Astrocyte (in vitro differentiated cells and primary cell): ENCODE measurements at regions not wholly inside any gene's neighbourhood (a gene's known extent, or its start where the extent isn't known, plus 50 kb on each side); places are given as distances from the start of the nearest gene placed in this dataset.

ENCODE experiments used
- DNase-seq: peaks from one replicate; pipeline ENCODE4 v3.0.0-alpha.2; 2010; ENCODE audit warnings: low read depth
- FAIRE-seq: peaks from 2 replicates; lab custom pipeline; 2011; peaks lifted over from hg19 to GRCh38; lab: Jason Lieb, UNC
- H2AFZ ChIP-seq: 2 replicates; pipeline ENCODE4 v1.6.0; 2012; ENCODE audit warnings: low read depth, low read length, inconsistent platforms
- H3K27ac ChIP-seq: 2 replicates; pipeline ENCODE4 v1.5.1; 2011; ENCODE audit warnings: low read depth, low read length, inconsistent platforms
- H3K27me3 ChIP-seq: 2 replicates; pipeline ENCODE4 v1.6.0; 2011; ENCODE audit warnings: low read length, inconsistent platforms; ENCODE audit not compliant: insufficient read depth
- H3K36me3 ChIP-seq: 2 replicates; pipeline ENCODE4 v1.5.1; 2011; ENCODE audit warnings: low read length, inconsistent platforms; ENCODE audit not compliant: insufficient read depth
- H3K4me1 ChIP-seq: 2 replicates; pipeline ENCODE4 v1.5.1; 2011; ENCODE audit warnings: low read length, inconsistent platforms; ENCODE audit not compliant: insufficient read depth
- H3K4me2 ChIP-seq: 2 replicates; pipeline ENCODE4 v1.6.0; 2012; ENCODE audit warnings: low read length, inconsistent platforms
- H3K4me3 ChIP-seq: 2 replicates; pipeline ENCODE4 v1.5.1; 2011; ENCODE audit warnings: low read depth, mild to moderate bottlenecking, low read length, inconsistent platforms; ENCODE audit not compliant: insufficient read depth
- H3K79me2 ChIP-seq: 2 replicates; pipeline ENCODE4 v1.6.0; 2012; ENCODE audit warnings: mild to moderate bottlenecking, low read length, inconsistent platforms; ENCODE audit not compliant: insufficient read depth
- H3K9ac ChIP-seq: 2 replicates; pipeline ENCODE4 v1.6.0; 2012; ENCODE audit warnings: mild to moderate bottlenecking, low read length, inconsistent platforms
- H3K9me3 ChIP-seq: 2 replicates; pipeline ENCODE4 v1.5.1; 2012; ENCODE audit warnings: low read depth, mild to moderate bottlenecking, low read length, inconsistent platforms; ENCODE audit not compliant: insufficient read depth
- H4K20me1 ChIP-seq: 2 replicates; pipeline ENCODE4 v1.6.0; 2012; ENCODE audit warnings: low read length, inconsistent platforms; ENCODE audit not compliant: insufficient read depth
- H3K27ac Mint-ChIP-seq: one replicate; pipeline ENCODE4 v1.8.0; 2021; ENCODE audit warnings: mild to moderate bottlenecking, mixed read lengths; ENCODE audit not compliant: unreplicated experiment
- H3K27me3 Mint-ChIP-seq: one replicate; pipeline ENCODE4 v1.8.0; 2021; ENCODE audit warnings: low read depth, mixed read lengths; ENCODE audit not compliant: unreplicated experiment
- H3K36me3 Mint-ChIP-seq: one replicate; pipeline ENCODE4 v1.8.0; 2021; ENCODE audit warnings: low read depth, mixed read lengths; ENCODE audit not compliant: unreplicated experiment
- H3K4me1 Mint-ChIP-seq: one replicate; pipeline ENCODE4 v1.8.0; 2021; ENCODE audit warnings: low read depth, mixed read lengths; ENCODE audit not compliant: unreplicated experiment
- H3K4me3 Mint-ChIP-seq: one replicate; pipeline ENCODE4 v1.8.0; 2021; ENCODE audit warnings: mild to moderate bottlenecking, moderate library complexity, mixed read lengths; ENCODE audit not compliant: unreplicated experiment
- H3K9me3 Mint-ChIP-seq: one replicate; pipeline ENCODE4 v1.8.0; 2021; ENCODE audit warnings: mild to moderate bottlenecking, mixed read lengths; ENCODE audit not compliant: unreplicated experiment
- EZH2 ChIP-seq: IDR thresholded peaks from 2 replicates; pipeline ENCODE4 v1.6.1; 2012; ENCODE audit warnings: mild to moderate bottlenecking, low read length, inconsistent platforms; ENCODE audit not compliant: insufficient read depth
- TF ChIP-seq, protein P1 (sequence below): IDR thresholded peaks from 2 replicates; pipeline ENCODE4 v1.5.1; 2011; ENCODE audit warnings: low read depth, mild to moderate bottlenecking, inconsistent platforms, low read length, moderate library complexity; ENCODE audit not compliant: insufficient read depth

DNA sequence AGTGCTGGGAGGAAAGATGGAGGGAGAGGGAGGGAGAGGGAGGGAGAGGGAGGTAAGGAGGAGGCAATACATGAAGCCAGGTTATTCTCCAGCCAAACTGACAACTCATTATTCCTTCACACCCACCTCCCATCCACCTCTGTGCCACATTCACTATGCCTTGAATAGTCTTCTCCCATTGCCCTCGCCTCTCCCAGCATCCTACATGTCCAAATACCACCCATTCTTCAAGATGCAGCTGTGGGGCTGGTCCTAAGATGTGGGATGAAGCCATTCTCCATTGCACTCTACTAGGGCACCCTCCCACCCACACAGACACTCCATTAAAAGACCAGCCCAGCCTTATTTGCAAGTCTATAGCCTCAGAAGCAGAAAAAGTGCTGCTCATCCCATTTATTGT lies 165.8 kb downstream of the RRAGC start:
- H3K27ac Mint-ChIP-seq = no peak overlapping the region
- no peaks in the 10 kb centered on the region for H3K79me2 ChIP-seq
- TF ChIP-seq, protein P1, sequence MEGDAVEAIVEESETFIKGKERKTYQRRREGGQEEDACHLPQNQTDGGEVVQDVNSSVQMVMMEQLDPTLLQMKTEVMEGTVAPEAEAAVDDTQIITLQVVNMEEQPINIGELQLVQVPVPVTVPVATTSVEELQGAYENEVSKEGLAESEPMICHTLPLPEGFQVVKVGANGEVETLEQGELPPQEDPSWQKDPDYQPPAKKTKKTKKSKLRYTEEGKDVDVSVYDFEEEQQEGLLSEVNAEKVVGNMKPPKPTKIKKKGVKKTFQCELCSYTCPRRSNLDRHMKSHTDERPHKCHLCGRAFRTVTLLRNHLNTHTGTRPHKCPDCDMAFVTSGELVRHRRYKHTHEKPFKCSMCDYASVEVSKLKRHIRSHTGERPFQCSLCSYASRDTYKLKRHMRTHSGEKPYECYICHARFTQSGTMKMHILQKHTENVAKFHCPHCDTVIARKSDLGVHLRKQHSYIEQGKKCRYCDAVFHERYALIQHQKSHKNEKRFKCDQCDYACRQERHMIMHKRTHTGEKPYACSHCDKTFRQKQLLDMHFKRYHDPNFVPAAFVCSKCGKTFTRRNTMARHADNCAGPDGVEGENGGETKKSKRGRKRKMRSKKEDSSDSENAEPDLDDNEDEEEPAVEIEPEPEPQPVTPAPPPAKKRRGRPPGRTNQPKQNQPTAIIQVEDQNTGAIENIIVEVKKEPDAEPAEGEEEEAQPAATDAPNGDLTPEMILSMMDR = no peak
- TF ChIP-seq EZH2 = no peak
- DNase-seq (no peak), FAIRE-seq (no peak)
- no peaks in the 10 kb centered on the region for H3K36me3 Mint-ChIP-seq
- H3K27me3 ChIP-seq = peaks cover 2% of the 10 kb centered on the region
- H3K9me3 Mint-ChIP-seq = peaks cover 10% of the 10 kb centered on the region
- no peak overlapping the region for H3K4me2 ChIP-seq
- H2AFZ ChIP-seq = no peak overlapping the region
- no peaks in the 10 kb centered on the region for H3K4me1 Mint-ChIP-seq
- no peaks in the 10 kb centered on the region for H4K20me1 ChIP-seq
- no peak overlapping the region for H3K9ac ChIP-seq
- no peaks in the 10 kb centered on the region for H3K4me1 ChIP-seq
- no peak overlapping the region for H3K4me3 Mint-ChIP-seq
- H3K36me3 ChIP-seq = no peaks in the 10 kb centered on the region
- no peaks in the 10 kb centered on the region for H3K9me3 ChIP-seq
- H3K27me3 Mint-ChIP-seq = peaks cover 30% of the 10 kb centered on the region
- no peak overlapping the region for H3K27ac ChIP-seq
- H3K4me3 ChIP-seq = no peak overlapping the region

DNA sequence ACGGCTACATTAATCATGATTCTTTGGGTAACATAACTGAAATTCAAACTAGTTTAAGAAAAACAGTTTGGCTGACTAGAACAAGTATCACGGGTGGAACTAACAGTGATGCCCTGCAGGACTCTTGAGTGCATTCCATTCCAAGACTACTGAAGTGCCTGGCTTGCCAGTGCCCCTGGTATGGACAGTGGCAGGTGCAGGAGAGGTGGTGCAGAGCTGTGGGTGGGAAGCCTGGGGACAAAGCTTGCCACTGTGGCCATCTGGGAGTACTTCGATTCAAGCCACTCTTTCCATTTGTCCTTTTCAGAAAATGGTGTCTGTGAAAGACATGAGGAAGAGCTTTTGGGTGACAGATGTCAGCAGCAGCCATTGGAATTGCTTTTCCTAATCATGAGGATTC lies 166.5 kb downstream of the RRAGC start:
- Histone ChIP-seq H3K4me2 (no peak overlapping the region), H3K27ac (no peak overlapping the region), H4K20me1 (no peaks in the 10 kb centered on the region), H2AFZ (no peak overlapping the region), H3K27me3 (no peaks in the 10 kb centered on the region), H3K9me3 (no peaks in the 10 kb centered on the region), H3K79me2 (no peaks in the 10 kb centered on the region), H3K4me3 (no peak overlapping the region), H3K9ac (no peak overlapping the region), H3K4me1 (no peaks in the 10 kb centered on the region), H3K36me3 (no peaks in the 10 kb centered on the region)
- Mint-ChIP-seq H3K27me3 (peaks cover 25% of the 10 kb centered on the region), H3K27ac (no peak overlapping the region), H3K36me3 (no peaks in the 10 kb centered on the region), H3K9me3 (peaks cover 10% of the 10 kb centered on the region), H3K4me3 (no peak overlapping the region), H3K4me1 (no peaks in the 10 kb centered on the region)
- FAIRE-seq = no peak
- DNase-seq = no peak
- TF ChIP-seq, protein P1 = no peak
- no peak for TF ChIP-seq EZH2

DNA sequence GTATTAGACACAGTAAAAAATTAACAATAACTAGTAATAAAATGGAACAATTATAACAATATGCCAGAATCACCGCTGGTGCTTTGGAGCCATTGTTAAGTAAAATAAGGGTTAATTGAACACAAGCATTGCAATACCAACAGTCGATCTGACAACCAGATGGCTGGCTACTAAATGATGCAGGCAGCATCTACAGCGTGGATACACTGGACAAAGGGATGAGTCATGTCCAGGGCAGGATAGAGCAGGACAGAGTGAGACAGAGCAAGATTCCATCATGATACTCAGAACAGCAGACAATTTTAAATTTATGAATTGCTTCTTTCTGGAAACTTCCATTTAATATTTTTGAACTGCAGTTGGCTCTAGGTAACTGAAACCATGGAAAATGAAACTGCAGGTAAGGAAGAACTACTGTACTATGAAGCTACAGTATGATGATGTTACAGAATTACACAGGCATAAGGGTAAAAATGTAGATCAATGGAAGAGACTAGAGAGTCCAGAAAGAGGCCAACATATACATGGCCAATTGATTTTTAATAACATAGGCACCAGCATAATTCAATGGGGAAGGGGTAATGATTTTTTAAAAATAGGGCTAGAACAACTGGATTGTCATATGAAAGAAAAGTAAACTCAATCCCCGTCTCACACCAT lies 168.7 kb downstream of the RRAGC start:
- Histone ChIP-seq H3K9me3 (no peaks in the 10 kb centered on the region), H4K20me1 (no peaks in the 10 kb centered on the region), H3K27ac (no peak overlapping the region), H3K4me3 (no peak overlapping the region), H3K4me1 (no peaks in the 10 kb centered on the region), H3K79me2 (no peaks in the 10 kb centered on the region), H3K27me3 (peaks cover 3% of the 10 kb centered on the region), H3K36me3 (no peaks in the 10 kb centered on the region), H3K4me2 (no peak overlapping the region), H2AFZ (no peak overlapping the region), H3K9ac (no peak overlapping the region)
- H3K27ac Mint-ChIP-seq = no peak overlapping the region
- FAIRE-seq (no peak), DNase-seq (no peak)
- TF ChIP-seq EZH2 = no peak
- no peaks in the 10 kb centered on the region for H3K36me3 Mint-ChIP-seq
- H3K4me3 Mint-ChIP-seq = no peak overlapping the region
- H3K4me1 Mint-ChIP-seq = no peaks in the 10 kb centered on the region
- H3K9me3 Mint-ChIP-seq = peaks cover 7% of the 10 kb centered on the region
- peaks cover 34% of the 10 kb centered on the region for H3K27me3 Mint-ChIP-seq
